Parathyroid adenoma (tissue), 2 donors: ENCODE measurements at regions not wholly inside any gene's neighbourhood (a gene's known extent, or its start where the extent isn't known, plus 50 kb on each side); places are given as distances from the start of the nearest gene placed in this dataset.

ENCODE experiments used
- H2AFZ ChIP-seq: fragments of 300-600 bp; sonication (generic); one replicate; pipeline ENCODE4 v1.7.0; 2017; ENCODE audit warnings: antibody characterized with exemption, mild to moderate bottlenecking
- H3K27ac ChIP-seq: fragments of 300-600 bp; sonication (generic); one replicate; pipeline ENCODE4 v1.7.0; 2017
- H3K27me3 ChIP-seq: fragments of 300-600 bp; sonication (generic); one replicate; pipeline ENCODE4 v1.7.0; 2017; ENCODE audit warnings: low read length; ENCODE audit not compliant: control insufficient read depth, insufficient read depth
- H3K36me3 ChIP-seq: fragments of 300-600 bp; sonication (generic); one replicate; pipeline ENCODE4 v1.7.0; 2017; ENCODE audit warnings: low read length; ENCODE audit not compliant: control insufficient read depth, insufficient read depth
- H3K4me1 ChIP-seq: fragments of 300-600 bp; sonication (generic); one replicate; pipeline ENCODE4 v1.7.0; 2017; ENCODE audit warnings: control low read depth
- H3K4me2 ChIP-seq: fragments of 300-600 bp; sonication (generic); one replicate; pipeline ENCODE4 v1.7.0; 2017; ENCODE audit warnings: low read length
- H3K4me3 ChIP-seq: fragments of 300-600 bp; sonication (generic); one replicate; pipeline ENCODE4 v1.7.0; 2017; ENCODE audit warnings: low read depth, low read length
- H3K79me2 ChIP-seq: fragments of 300-600 bp; sonication (generic); one replicate; pipeline ENCODE4 v1.7.0; 2017; ENCODE audit warnings: control low read depth
- H3K9ac ChIP-seq: fragments of 300-600 bp; sonication (generic); one replicate; pipeline ENCODE4 v1.7.0; 2017; ENCODE audit warnings: mild to moderate bottlenecking
- H3K9me3 ChIP-seq: fragments of 300-600 bp; sonication (generic); one replicate; pipeline ENCODE4 v1.7.0; 2017; ENCODE audit warnings: low read length; ENCODE audit not compliant: control insufficient read depth
- CTCF ChIP-seq: fragments of 300-600 bp; sonication (generic); IDR thresholded peaks from one replicate; pipeline ENCODE4 v1.7.0; 2017; ENCODE audit warnings: antibody characterized with exemption, mild to moderate bottlenecking
- donor health status: primary hyperparathyroidism.

DNA sequence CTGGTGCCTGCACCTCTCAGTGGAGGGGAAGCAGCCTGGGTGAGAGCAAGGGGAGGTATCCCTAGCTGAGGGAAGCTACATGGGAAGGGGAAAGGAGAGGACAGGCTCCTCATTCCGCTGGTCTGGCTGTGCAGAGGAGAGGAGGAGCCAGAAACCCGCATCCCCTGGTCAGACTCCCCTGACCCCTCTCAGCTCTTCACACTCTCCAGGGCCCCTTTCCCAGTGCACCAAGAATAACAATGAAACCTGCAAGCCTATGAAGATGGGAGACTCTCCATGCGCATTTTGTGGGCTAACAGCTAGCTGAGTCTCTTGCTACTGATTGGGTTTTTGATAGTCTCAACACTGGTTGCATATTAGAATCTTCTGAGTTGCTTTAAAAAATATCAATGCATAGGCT, 319.9 kb upstream of the COBL start:
- Histone ChIP-seq H3K9ac (no peak overlapping the region), H3K27ac (no peak overlapping the region), H3K4me2 (no peak overlapping the region), H3K36me3 (no peaks in the 10 kb centered on the region), H3K4me3 (no peak overlapping the region), H3K4me1 (no peaks in the 10 kb centered on the region), H3K27me3 (no peaks in the 10 kb centered on the region), H3K79me2 (no peaks in the 10 kb centered on the region), H3K9me3 (no peaks in the 10 kb centered on the region), H2AFZ (no peak overlapping the region)
- no peak for TF ChIP-seq CTCF

GRCh38 chr7:51635775-51636174, 319.2 kb upstream of the COBL start:
- no peaks in the 10 kb centered on the region for H3K9me3 ChIP-seq
- H3K9ac ChIP-seq = no peak overlapping the region
- no peak overlapping the region for H3K4me2 ChIP-seq
- no peaks in the 10 kb centered on the region for H3K27me3 ChIP-seq
- TF ChIP-seq CTCF = no peak
- H3K27ac ChIP-seq = no peak overlapping the region
- no peaks in the 10 kb centered on the region for H3K4me1 ChIP-seq
- H3K79me2 ChIP-seq = no peaks in the 10 kb centered on the region
- no peak overlapping the region for H3K4me3 ChIP-seq
- no peak overlapping the region for H2AFZ ChIP-seq
- no peaks in the 10 kb centered on the region for H3K36me3 ChIP-seq

DNA sequence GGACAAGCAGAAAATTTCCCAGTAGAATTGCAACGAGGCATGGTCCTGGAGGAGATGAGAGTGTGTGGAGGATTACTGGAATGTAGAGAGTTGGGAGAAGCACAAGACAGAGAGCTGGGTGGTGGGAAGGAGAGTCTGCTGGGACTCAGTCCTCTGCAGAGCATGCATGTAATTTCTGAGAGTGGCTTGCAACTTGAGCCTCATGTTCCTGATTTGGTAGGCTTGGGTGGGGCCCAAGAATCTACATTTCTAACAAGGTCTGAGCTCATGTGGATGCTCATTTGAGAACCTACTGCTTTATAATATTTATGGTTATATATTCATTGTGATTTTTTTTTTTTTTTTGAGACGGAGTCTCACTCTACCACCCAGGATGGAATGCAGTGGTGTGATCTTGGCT, 317.9 kb upstream of the COBL start:
- TF ChIP-seq CTCF = no peak
- Histone ChIP-seq H3K79me2 (no peaks in the 10 kb centered on the region), H3K27ac (no peak overlapping the region)

DNA sequence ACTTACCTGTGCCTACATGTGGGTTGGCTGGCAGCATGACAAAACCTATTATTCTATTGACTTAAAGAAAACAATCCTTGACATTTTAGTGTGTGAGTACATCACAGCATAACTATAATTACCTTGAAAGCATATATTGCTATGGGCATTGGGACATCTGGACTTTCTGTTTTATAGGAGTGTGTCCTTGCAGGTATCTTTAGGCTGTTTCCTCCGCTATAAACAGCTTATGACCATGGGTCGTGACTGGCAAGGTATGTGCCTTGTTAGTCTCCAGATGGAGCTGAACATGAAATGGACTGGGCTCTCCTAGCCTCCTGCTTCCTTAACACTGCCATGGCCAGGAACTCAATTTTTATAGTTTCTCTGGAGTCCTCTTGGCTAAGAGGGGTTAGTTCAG, 317.4 kb upstream of the COBL start:
- H3K9ac ChIP-seq = no peak overlapping the region
- no peaks in the 10 kb centered on the region for H3K27me3 ChIP-seq
- H3K79me2 ChIP-seq = no peaks in the 10 kb centered on the region
- no peak overlapping the region for H3K4me3 ChIP-seq
- no peak overlapping the region for H3K4me2 ChIP-seq
- H2AFZ ChIP-seq = no peak overlapping the region
- TF ChIP-seq CTCF = no peak
- H3K36me3 ChIP-seq = no peaks in the 10 kb centered on the region
- no peaks in the 10 kb centered on the region for H3K4me1 ChIP-seq
- H3K9me3 ChIP-seq = no peaks in the 10 kb centered on the region
- H3K27ac ChIP-seq = no peak overlapping the region

More for the DNA sequence above, 317.9 kb upstream of the COBL start:
- Histone ChIP-seq H3K9ac (no peak overlapping the region), H3K4me3 (no peak overlapping the region), H3K4me1 (no peaks in the 10 kb centered on the region), H3K9me3 (no peaks in the 10 kb centered on the region), H3K27me3 (no peaks in the 10 kb centered on the region), H3K4me2 (no peak overlapping the region), H2AFZ (no peak overlapping the region), H3K36me3 (no peaks in the 10 kb centered on the region)

DNA sequence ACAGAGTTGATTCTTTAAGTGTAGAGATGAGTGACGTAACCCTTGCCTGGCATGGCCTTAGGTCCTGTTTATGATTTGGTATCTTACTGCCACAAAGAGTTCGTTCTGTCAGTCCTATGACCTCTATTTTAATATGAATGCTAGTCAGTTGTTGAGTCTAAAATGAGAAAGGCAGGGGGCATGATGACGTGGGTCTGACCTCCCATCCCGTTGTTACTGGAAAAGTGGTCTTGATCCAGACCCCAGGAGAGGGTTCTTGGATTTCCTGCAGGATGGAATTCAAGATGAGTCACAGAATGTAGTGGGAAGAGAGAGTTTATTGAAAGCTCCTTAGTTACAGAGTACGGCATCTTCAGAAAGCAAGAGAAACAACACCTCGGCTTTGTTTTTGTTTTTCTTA, 317.0 kb upstream of the COBL start:
- Histone ChIP-seq H3K4me1 (no peaks in the 10 kb centered on the region), H3K4me2 (no peak overlapping the region), H3K9me3 (no peaks in the 10 kb centered on the region), H3K9ac (no peak overlapping the region), H3K79me2 (no peaks in the 10 kb centered on the region), H2AFZ (no peak overlapping the region), H3K27me3 (no peaks in the 10 kb centered on the region), H3K27ac (no peak overlapping the region), H3K36me3 (no peaks in the 10 kb centered on the region), H3K4me3 (no peak overlapping the region)
- TF ChIP-seq CTCF = no peak
